Psoas muscle (tissue), 7 donors: ENCODE measurements at regions not wholly inside any gene's neighbourhood (a gene's known extent, or its start where the extent isn't known, plus 50 kb on each side); places are given as distances from the start of the nearest gene placed in this dataset.

Source experiments
- ATAC-seq, 4 donors: fragments of 200-7000 bp; cut with Tn5 transposase; one replicate each; pipeline ENCODE4 v1.9.1; 2020; ENCODE audit warnings: moderate library complexity in 3 of 4, mild to moderate bottlenecking in 2 of 4
- DNase-seq, 2 donors: peaks; one replicate each; pipeline ENCODE4 v3.0.0-alpha.2; 2020
- H3K27ac ChIP-seq: fragments of 200-600 bp; one replicate; pipeline ENCODE4 v1.8.0; 2022
- H3K27me3 ChIP-seq, 3 donors: fragments of 200-600 bp in 1 of 3; one replicate each; pipeline versions ENCODE4 v1.6.1 to v1.8.0; 2013 to 2022; ENCODE audit warnings: low read length in 2 of 3, mild to moderate bottlenecking in 2 of 3, moderate library complexity in 1 of 3; ENCODE audit not compliant: insufficient read depth in 3 of 3
- H3K36me3 ChIP-seq, 2 donors: fragments of 200-600 bp in 1 of 2; one replicate each; pipeline versions ENCODE4 v1.6.1 to v1.8.0; 2013 to 2022; ENCODE audit warnings: low read depth in 1 of 2, mild to moderate bottlenecking in 1 of 2, moderate library complexity in 1 of 2; ENCODE audit not compliant: insufficient read depth in 1 of 2
- H3K4me1 ChIP-seq: fragments of 200-600 bp; one replicate; pipeline ENCODE4 v1.8.0; 2022
- H3K4me3 ChIP-seq: fragments of 200-600 bp; one replicate; pipeline ENCODE4 v1.8.0; 2022; ENCODE audit warnings: mild to moderate bottlenecking
- H3K9me3 ChIP-seq: fragments of 200-600 bp; one replicate; pipeline ENCODE4 v1.8.0; 2022
- CTCF ChIP-seq: fragments of 200-600 bp; IDR thresholded peaks from one replicate; pipeline ENCODE4 v1.8.0; 2022; ENCODE audit warnings: antibody characterized with exemption
- WGBS, 3 donors: extraction: QIAGEN DNeasy Blood & Tissue Kit; methylation state at CpG; one replicate each; pipeline versions ENCODE4 v1.1.6 to v1.1.7; 2013; 5-methylcytosine and 5-hydroxymethylcytosine counted together
- intact Hi-C, 2 donors: fragments of 100-400 bp; cut with DNase I; formaldehyde crosslinking; loops; one replicate each; pipeline versions ENCODE4 v1.11.0 to v1.14.2; 2022
- donor health status: healthy with polysubstance abuse.
- donor health status: DM: no; HTN: no; CAD: no; lungs with moderate emphysema.
- donor health status: Bipolar disorder and iron deficiency.
- donor health status: healthy.
- donor health status: DM: yes; HTN: yes; CAD: no.
- donor health status: DM: no; HTN: no; CAD: no.
- donor health status: DM: yes; HTN: yes; CAD: no.

GRCh38 chr15:62807539-62808130, 234.9 kb upstream of the TPM1 start:
- no peak overlapping the region for H3K4me3 ChIP-seq
- ATAC-seq = no peak
- no peaks in the 10 kb centered on the region for H3K9me3 ChIP-seq
- 85 to 94% (median 89%) methylated on average over 11 of the region's 11 CpGs for WGBS, 3 donors
- H3K36me3 ChIP-seq = peaks cover 0 to 66% of the 10 kb centered on the region in 2 donors
- H3K27ac ChIP-seq = no peak overlapping the region
- H3K4me1 ChIP-seq = no peaks in the 10 kb centered on the region
- no peak for TF ChIP-seq CTCF
- intact Hi-C loops = no loop called here
- no peak for DNase-seq
- no peaks in the 10 kb centered on the region for H3K27me3 ChIP-seq

- Histone ChIP-seq H3K27me3 (no peaks in the 10 kb centered on the region), H3K27ac (no peak overlapping the region), H3K9me3 (no peaks in the 10 kb centered on the region), H3K4me3 (no peak overlapping the region), H3K36me3 (peaks cover 0 to 64% of the 10 kb centered on the region in 2 donors), H3K4me1 (no peaks in the 10 kb centered on the region)
- intact Hi-C loops = no loop called here
- ATAC-seq (no peak), DNase-seq (no peak)
- WGBS, 3 donors = 74 to 81% (median 78%) methylated on average over 8 of the region's 8 CpGs
- no peak for TF ChIP-seq CTCF
Measured at GRCh38 chr15:62809115-62809967, 233.2 kb upstream of the TPM1 start.

GRCh38 chr15:62809968-62810260, 232.6 kb upstream of the TPM1 start:
- no peaks in the 10 kb centered on the region for H3K27me3 ChIP-seq
- H3K36me3 ChIP-seq = peaks cover 0 to 58% of the 10 kb centered on the region in 2 donors
- no peak overlapping the region for H3K4me3 ChIP-seq
- intact Hi-C loops = no loop called here
- H3K27ac ChIP-seq = no peak overlapping the region
- ATAC-seq = no peak
- H3K9me3 ChIP-seq = no peaks in the 10 kb centered on the region
- no peaks in the 10 kb centered on the region for H3K4me1 ChIP-seq
- TF ChIP-seq CTCF = no peak
- no peak for DNase-seq
- WGBS, 3 donors = 96 to 99% (median 98%) methylated on average over 8 of the region's 8 CpGs

GRCh38 chr15:62812515-62812835, 230.1 kb upstream of the TPM1 start:
- Histone ChIP-seq H3K4me3 (no peak overlapping the region), H3K27me3 (no peaks in the 10 kb centered on the region), H3K27ac (no peak overlapping the region), H3K36me3 (peaks cover 3 to 32% of the 10 kb centered on the region in 2 donors), H3K9me3 (no peaks in the 10 kb centered on the region), H3K4me1 (peaks cover 21% of the 10 kb centered on the region)
- WGBS, 3 donors = 82 to 86% (median 84%) methylated on average over 7 of the region's 7 CpGs
- ATAC-seq (no peak), DNase-seq (no peak)
- TF ChIP-seq CTCF = no peak
- intact Hi-C loops = no loop called here
